ENCODE measurements at regions not wholly inside any gene's neighbourhood (a gene's known extent, or its start where the extent isn't known, plus 50 kb on each side); places are given as distances from the start of the nearest gene placed in this dataset.

GRCh38 chr1:195376190-195376589, 1232.0 kb downstream of the KCNT2 start:
- no peak overlapping the region for H3K4me3 ChIP-seq (ENCODE audit: severe bottlenecking)
- TF ChIP-seq CTCF (IDR thresholded peaks at IDR 0.05; ENCODE audit: poor library complexity, severe bottlenecking), result no peak
- H3K27me3 ChIP-seq (ENCODE audit: insufficient read depth, poor library complexity, severe bottlenecking), result no peaks in the 10 kb centered on the region
- H3K4me1 ChIP-seq (ENCODE audit: insufficient read depth, poor library complexity, severe bottlenecking), result no peaks in the 10 kb centered on the region
- H3K36me3 ChIP-seq (ENCODE audit: low read depth), result no peaks in the 10 kb centered on the region
- DNase-seq (ENCODE audit: low spot score) (no peak), ATAC-seq (ENCODE audit: low read depth) (peak; percentile 19; the same call in 1 of the 3 replicates)
- no peak overlapping the region for H3K27ac ChIP-seq (ENCODE audit: poor library complexity, severe bottlenecking)
- no peaks in the 10 kb centered on the region for H3K9me3 ChIP-seq (ENCODE audit: severe bottlenecking)

DNA sequence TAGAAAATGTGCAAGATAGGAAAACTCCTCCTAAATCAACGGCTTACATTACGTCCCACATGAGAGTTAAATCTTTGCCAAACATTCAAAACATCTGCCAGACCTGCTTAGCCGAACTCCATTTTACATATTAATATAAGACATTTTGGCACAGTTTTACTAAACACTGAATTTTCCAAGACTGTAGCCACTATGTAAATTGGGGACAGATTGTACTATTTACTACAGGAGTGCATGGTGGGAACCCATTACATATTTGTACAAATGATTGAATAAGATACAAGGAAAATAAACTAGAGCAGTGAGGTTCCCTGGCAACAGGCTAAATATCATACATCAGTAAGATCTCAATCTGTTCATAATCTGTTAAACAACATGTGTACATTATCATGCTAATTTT, 1234.4 kb downstream of the KCNT2 start:
- no peak for DNase-seq (ENCODE audit: low spot score)
- H3K9me3 ChIP-seq (ENCODE audit: severe bottlenecking), result no peaks in the 10 kb centered on the region
- H3K4me3 ChIP-seq (ENCODE audit: severe bottlenecking), result no peak overlapping the region
- H3K36me3 ChIP-seq (ENCODE audit: low read depth), result no peaks in the 10 kb centered on the region
- ATAC-seq (ENCODE audit: low read depth), result no peak
- H3K27me3 ChIP-seq (ENCODE audit: insufficient read depth, poor library complexity, severe bottlenecking), result no peaks in the 10 kb centered on the region
- no peak overlapping the region for H3K27ac ChIP-seq (ENCODE audit: poor library complexity, severe bottlenecking)
- TF ChIP-seq CTCF (IDR thresholded peaks at IDR 0.05; ENCODE audit: poor library complexity, severe bottlenecking), result no peak
- H3K4me1 ChIP-seq (ENCODE audit: insufficient read depth, poor library complexity, severe bottlenecking), result no peaks in the 10 kb centered on the region

DNA sequence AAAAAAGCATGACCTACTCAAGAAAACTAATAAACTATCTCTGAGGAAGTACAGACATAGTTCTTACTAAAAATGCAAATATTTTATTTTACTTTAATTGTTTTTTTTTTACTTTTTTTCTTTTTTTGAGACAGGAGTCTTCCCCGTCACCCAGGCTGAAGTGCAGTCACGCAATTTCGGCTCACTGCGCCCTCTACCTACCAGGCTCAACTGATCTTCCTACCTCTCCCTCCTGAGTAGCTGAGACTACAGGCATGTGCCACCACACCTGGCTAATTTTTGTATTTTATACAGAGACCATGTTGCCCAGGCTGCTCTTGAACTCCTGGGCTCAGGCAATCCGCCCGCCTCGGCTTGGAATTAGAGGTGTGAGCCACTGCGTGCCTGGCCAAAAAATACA, 1263.1 kb downstream of the KCNT2 start:
- no peaks in the 10 kb centered on the region for H3K36me3 ChIP-seq (ENCODE audit: low read depth)
- H3K27ac ChIP-seq (ENCODE audit: poor library complexity, severe bottlenecking), result no peak overlapping the region
- H3K4me3 ChIP-seq (ENCODE audit: severe bottlenecking), result no peak overlapping the region
- ATAC-seq (ENCODE audit: low read depth) (no peak), DNase-seq (ENCODE audit: low spot score) (no peak)
- no peaks in the 10 kb centered on the region for H3K9me3 ChIP-seq (ENCODE audit: severe bottlenecking)
- no peaks in the 10 kb centered on the region for H3K4me1 ChIP-seq (ENCODE audit: insufficient read depth, poor library complexity, severe bottlenecking)
- H3K27me3 ChIP-seq (ENCODE audit: insufficient read depth, poor library complexity, severe bottlenecking), result no peaks in the 10 kb centered on the region
- TF ChIP-seq CTCF (IDR thresholded peaks at IDR 0.05; ENCODE audit: poor library complexity, severe bottlenecking), result peak; percentile 11

DNA sequence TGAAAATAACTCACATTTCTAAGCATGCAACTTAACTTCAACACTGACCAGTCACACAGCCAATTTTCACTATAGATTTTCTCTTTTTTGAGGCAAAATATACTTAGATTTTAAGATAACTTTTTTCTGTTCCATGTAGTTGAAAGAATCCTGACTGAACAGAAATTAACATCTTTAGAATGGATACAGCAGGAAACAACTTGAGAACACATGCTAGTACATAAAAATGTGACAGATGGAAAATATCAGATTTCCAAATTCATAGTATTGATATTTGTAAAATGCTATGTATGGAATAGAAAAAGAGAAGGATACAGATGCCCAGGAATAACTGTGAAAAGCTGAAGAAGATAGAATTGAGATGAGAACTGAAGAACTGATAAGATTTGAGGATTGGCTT, 1270.6 kb downstream of the KCNT2 start:
- Histone ChIP-seq H3K27me3 (ENCODE audit: insufficient read depth, poor library complexity, severe bottlenecking) (no peaks in the 10 kb centered on the region), H3K36me3 (ENCODE audit: low read depth) (no peaks in the 10 kb centered on the region), H3K9me3 (ENCODE audit: severe bottlenecking) (no peaks in the 10 kb centered on the region), H3K4me3 (ENCODE audit: severe bottlenecking) (no peak overlapping the region), H3K4me1 (ENCODE audit: insufficient read depth, poor library complexity, severe bottlenecking) (no peaks in the 10 kb centered on the region), H3K27ac (ENCODE audit: poor library complexity, severe bottlenecking) (no peak overlapping the region)
- DNase-seq (ENCODE audit: low spot score) (no peak), ATAC-seq (ENCODE audit: low read depth) (no peak)
- no peak for TF ChIP-seq CTCF (IDR thresholded peaks at IDR 0.05; ENCODE audit: poor library complexity, severe bottlenecking)

GRCh38 chr1:195336812-195337211, 1271.4 kb downstream of the KCNT2 start:
- Histone ChIP-seq H3K27me3 (ENCODE audit: insufficient read depth, poor library complexity, severe bottlenecking) (no peaks in the 10 kb centered on the region), H3K4me3 (ENCODE audit: severe bottlenecking) (no peak overlapping the region), H3K36me3 (ENCODE audit: low read depth) (no peaks in the 10 kb centered on the region), H3K4me1 (ENCODE audit: insufficient read depth, poor library complexity, severe bottlenecking) (no peaks in the 10 kb centered on the region), H3K9me3 (ENCODE audit: severe bottlenecking) (no peaks in the 10 kb centered on the region), H3K27ac (ENCODE audit: poor library complexity, severe bottlenecking) (no peak overlapping the region)
- DNase-seq (ENCODE audit: low spot score) (no peak), ATAC-seq (ENCODE audit: low read depth) (no peak)
- TF ChIP-seq CTCF (IDR thresholded peaks at IDR 0.05; ENCODE audit: poor library complexity, severe bottlenecking), result no peak

Measured in RWPE2 (cell line).